GM18907 (cell line): ENCODE measurements at regions not wholly inside any gene's neighbourhood (a gene's known extent, or its start where the extent isn't known, plus 50 kb on each side); places are given as distances from the start of the nearest gene placed in this dataset.
"Not testable (repeated sequence)": the region's sequence is repeated elsewhere in the genome, so short reads cannot be mapped to it uniquely, and the experiment has no call there.

ENCODE experiments used
- ATAC-seq: cut with Tn5 transposase; IDR thresholded peaks from one replicate; pipeline ENCODE4 v1.9.1; 2021; ENCODE audit warnings: mild to moderate bottlenecking, moderate library complexity; ENCODE audit not compliant: unreplicated experiment

DNA sequence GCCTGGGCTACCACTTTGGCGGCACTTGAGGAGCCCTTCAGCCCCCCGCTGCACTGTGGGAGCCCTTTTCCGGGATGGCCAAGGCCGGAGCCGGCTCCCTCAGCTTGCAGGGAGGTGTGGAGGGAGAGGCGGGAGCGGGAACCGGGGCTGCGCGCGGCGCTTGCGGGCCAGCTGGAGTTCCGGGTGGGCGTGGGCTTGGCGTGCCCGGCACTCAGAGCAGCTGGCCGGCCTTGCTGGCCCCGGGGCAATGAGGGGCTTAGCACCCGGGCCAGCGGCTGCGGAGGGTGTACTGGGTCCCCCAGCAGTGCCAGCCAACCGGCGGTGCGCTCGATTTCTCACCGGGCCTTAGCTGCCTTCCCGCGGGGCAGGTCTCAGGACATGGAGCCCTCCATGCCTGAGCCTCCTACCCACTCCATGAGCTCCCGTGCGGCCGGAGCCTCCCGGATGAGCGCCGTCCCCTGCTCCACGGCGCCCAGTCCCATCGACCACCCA lies 1602.9 kb upstream of the PCDH7 start:
- ATAC-seq: not testable (repeated sequence)

DNA sequence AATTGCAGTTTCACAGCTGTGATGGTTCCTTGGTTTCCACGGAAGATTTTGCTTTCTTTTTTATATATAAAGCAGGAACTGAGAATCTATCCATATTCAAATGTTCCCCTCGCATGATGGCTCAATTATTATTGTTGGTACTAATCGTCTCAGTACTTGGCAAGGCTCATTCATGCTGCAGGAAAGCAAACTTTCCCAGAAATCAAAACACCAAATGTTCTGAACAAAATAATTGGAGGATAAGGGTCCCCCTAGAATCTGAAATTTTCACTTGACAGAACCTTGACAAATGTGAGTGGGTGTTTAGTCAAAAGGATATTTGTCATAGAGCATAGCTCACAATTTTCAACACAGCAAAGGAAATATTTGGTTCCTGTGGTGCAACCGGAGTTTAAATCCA lies 1598.6 kb upstream of the PCDH7 start:
- no peak for ATAC-seq

DNA sequence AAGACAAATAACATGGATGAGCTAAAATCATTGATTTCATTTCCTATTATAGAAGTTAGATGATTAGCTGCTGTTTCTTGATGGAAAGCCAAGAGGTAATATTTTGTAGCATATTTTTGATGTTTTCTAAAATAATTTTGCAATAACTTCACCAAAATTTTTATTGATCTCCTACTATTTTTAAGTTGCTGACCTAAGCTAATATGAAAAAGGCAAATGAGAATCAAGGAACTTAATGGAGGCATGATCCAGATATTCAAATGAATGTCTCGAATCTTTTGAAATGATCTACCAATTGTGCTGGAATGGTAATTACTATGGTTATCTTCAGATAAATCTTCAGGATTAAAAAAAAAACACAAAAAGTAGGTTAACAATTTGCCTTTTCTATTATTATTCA lies 1591.4 kb upstream of the PCDH7 start:
- no peak for ATAC-seq

- ATAC-seq: no peak
Measured at GRCh38 chr4:29131304-29131703, 1588.9 kb upstream of the PCDH7 start.

GRCh38 chr4:29142708-29143107 lies 1577.5 kb upstream of the PCDH7 start:
- ATAC-seq: no peak

DNA sequence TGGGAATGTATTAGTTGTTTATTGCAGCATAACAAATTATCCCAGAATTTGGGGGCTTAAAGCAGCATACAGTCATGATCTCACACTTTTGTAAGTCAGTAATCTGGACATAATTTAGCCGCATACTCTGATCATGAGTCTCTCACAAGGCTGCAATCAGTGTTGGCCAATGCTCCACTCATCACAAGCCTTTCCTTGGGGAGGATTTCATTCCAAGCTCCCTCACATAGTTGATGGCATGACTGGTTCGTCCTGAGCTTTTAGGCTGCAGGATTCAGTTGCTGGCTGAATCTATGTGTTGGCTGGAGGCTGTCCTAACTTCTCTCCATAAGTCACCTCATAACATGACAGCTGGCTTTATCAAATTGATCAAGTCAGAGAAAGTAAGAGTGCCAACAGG lies 1568.6 kb upstream of the PCDH7 start:
- no peak for ATAC-seq

- ATAC-seq: no peak
Measured at GRCh38 chr4:29153642-29154041, 1566.5 kb upstream of the PCDH7 start.

GRCh38 chr4:29175291-29175690 lies 1544.9 kb upstream of the PCDH7 start:
- ATAC-seq: no peak

GRCh38 chr4:29199025-29199424 lies 1521.1 kb upstream of the PCDH7 start:
- ATAC-seq: no peak

GRCh38 chr4:29199485-29199884 lies 1520.7 kb upstream of the PCDH7 start:
- ATAC-seq: no peak

DNA sequence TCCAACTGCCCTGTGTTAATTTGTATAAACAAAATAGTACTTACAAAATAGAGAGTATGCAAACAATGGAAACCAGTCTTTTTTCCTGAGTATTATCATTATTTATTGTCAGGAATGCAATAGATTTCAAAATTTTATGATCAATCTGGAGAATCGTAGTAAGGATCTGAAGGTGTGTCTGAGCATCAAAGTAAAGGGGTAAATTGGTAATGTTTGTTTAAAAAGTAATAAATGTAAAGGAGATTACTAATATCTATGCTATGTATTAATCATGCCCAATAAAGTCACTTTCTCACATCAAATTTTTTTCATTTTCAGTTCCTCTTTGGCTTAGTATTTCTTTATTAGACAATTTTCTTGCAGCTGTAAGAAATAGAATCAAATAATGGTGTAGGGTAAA lies 1507.1 kb upstream of the PCDH7 start:
- ATAC-seq: no peak

DNA sequence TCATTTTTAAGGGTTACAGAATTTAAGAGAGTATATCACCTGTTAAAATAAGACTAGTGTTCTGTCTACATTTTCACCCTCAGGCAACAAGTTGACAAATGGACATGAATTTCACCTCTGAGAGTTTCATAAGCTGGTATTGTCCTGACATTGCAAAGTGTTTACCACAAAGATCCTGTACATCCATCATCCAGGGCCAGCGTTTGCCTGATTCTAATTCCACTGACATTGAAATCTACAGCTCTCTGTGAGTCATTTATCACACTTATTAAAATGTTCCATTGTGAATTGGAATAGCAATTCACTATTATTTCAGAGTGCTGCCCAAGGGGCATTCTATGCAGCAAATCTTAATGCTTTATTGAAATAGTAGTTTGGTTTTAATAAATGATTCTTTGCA lies 1499.4 kb upstream of the PCDH7 start:
- ATAC-seq: no peak

DNA sequence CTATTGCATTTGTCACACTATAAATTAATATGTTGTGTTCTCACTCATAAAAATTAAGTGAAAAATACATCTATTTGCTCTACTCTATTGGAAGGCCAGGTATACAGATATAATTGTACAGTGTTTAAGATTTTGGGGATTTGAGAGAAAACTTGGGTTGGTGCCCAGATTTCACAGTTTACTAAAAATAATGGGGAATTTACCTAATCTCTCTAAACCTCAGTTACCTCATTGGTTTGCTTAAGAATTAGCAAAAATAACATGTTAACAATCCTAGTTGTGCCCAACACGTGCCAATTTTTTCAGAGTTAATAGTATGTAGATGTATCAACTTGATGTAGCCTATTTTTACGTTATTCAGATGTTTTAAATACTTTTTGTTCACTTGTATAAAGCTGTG lies 1495.3 kb upstream of the PCDH7 start:
- no peak for ATAC-seq

DNA sequence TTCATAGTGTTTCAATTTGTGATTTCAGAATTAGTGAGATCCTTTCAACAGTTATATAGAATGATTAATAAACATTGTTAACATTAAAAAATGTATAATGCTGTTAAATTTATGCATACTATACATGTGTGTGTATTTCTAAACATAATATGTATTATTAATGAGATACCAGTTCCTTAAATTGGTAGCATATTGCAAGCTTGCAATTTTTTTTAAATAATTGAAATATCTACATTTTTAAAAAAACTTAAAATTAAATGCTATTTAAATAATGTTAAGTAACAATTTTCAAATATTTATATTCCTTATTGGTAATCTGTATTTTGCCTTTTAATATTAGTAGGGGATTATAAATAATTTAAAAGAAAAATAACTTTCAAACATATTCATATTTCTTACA lies 1479.5 kb upstream of the PCDH7 start:
- ATAC-seq: no peak

DNA sequence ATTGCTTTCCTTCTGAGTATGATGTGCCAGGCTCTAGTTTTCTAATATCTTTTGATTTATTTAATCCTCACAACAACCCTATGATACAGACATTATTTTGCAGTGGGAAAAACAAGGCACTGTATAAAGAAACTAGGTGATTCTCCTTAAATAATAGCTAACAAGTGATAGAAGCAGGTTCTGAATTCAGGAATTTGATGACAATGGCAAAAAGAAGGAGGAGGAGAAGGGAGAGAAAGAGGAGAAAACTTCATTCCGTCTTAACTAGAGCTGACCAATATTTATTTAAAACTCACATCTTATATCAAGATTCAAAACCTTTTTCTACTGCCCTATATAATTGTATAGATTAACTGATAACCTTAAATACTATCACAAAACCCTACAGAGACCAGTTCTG lies 1477.1 kb upstream of the PCDH7 start:
- ATAC-seq: no peak

DNA sequence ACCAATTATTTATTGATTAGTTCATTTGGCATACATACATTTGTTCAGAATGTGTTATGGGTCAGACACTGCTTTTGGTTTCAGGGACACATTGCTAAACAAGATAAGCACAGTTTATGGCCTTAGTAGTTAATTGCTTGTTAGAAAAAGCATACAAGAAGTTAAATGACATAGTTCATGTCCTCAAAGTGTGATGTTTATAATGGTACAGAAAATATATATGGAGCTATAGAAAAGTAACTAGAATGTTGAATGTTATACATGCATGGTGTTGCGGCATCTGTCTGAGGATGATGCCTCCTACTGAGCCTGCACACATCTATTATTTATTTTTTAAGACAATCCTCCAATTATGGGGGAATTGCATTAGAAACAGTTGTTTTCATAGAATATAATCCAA lies 1476.3 kb upstream of the PCDH7 start:
- ATAC-seq: no peak

DNA sequence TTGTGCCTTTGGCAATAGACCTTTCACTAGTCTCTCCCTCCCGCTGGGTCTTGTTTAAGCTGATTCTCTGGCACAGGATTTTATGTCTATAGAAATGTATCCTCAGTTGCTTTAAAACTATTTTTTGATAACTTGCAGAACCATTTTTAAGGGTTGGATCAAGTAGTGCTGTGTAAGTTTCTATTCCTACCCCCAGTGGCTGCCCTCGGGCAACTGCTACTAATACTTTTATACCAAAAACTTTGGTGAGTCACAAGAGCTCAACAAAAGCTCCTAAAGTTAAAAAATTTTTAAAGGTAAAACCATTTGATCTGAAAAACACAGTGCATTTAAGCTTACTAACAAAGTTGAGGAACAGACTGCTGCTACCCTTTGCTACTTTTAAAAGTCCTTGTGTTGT lies 1460.6 kb upstream of the PCDH7 start:
- ATAC-seq: no peak

GRCh38 chr4:29262986-29263385 lies 1457.2 kb upstream of the PCDH7 start:
- ATAC-seq: no peak

DNA sequence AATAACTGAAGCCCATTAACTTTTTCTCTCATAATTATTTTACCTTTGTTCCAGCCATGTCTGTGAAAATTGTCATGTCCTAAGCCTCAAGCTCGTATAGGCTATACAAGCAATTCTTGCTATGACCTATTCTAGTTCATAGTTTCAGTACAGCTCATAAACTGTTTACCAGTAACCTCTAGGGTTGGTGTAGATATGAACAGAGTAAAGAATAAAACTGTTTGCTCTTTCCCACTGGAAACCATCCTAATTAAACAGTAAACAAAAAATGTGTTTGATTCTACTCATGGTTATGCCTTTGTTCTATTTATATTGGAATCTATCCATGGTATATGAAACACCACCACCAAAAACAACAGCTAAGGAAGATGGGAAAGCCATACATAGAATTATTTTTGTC lies 1444.0 kb upstream of the PCDH7 start:
- ATAC-seq: no peak

- ATAC-seq: no peak
Measured at GRCh38 chr4:29277381-29277780, 1442.8 kb upstream of the PCDH7 start.

GRCh38 chr4:29278585-29278984 lies 1441.6 kb upstream of the PCDH7 start:
- no peak for ATAC-seq

GRCh38 chr4:29289118-29289517 lies 1431.1 kb upstream of the PCDH7 start:
- ATAC-seq: no peak

GRCh38 chr4:29295280-29295679 lies 1424.9 kb upstream of the PCDH7 start:
- ATAC-seq: no peak

- ATAC-seq: no peak
Measured at GRCh38 chr4:29304595-29304994, 1415.6 kb upstream of the PCDH7 start.
